Glutamatergic neuron (in vitro differentiated cells): ENCODE measurements at regions not wholly inside any gene's neighbourhood (a gene's known extent, or its start where the extent isn't known, plus 50 kb on each side); places are given as distances from the start of the nearest gene placed in this dataset.

ENCODE experiments used
- DNase-seq: peaks from one replicate; pipeline ENCODE4 v3.0.0; 2022
- H3K27ac Mint-ChIP-seq: one replicate; pipeline ENCODE4 v1.8.0; 2020; ENCODE audit warnings: mild to moderate bottlenecking, mixed read lengths, inconsistent platforms; ENCODE audit not compliant: unreplicated experiment
- H3K27me3 Mint-ChIP-seq: one replicate; pipeline ENCODE4 v1.8.0; 2020; ENCODE audit warnings: mild to moderate bottlenecking, moderate library complexity, mixed read lengths, inconsistent platforms; ENCODE audit not compliant: unreplicated experiment
- H3K36me3 Mint-ChIP-seq: one replicate; pipeline ENCODE4 v1.8.0; 2020; ENCODE audit warnings: mild to moderate bottlenecking, mixed read lengths, inconsistent platforms; ENCODE audit not compliant: unreplicated experiment
- H3K4me1 Mint-ChIP-seq: one replicate; pipeline ENCODE4 v1.8.0; 2020; ENCODE audit warnings: mild to moderate bottlenecking, low read depth, mixed read lengths, inconsistent platforms; ENCODE audit not compliant: unreplicated experiment
- H3K4me3 Mint-ChIP-seq: one replicate; pipeline ENCODE4 v1.8.0; 2020; ENCODE audit warnings: mild to moderate bottlenecking, mixed read lengths, inconsistent platforms; ENCODE audit not compliant: unreplicated experiment
- H3K9me3 Mint-ChIP-seq: one replicate; pipeline ENCODE4 v1.8.0; 2020; ENCODE audit warnings: mild to moderate bottlenecking, moderate library complexity, mixed read lengths, inconsistent platforms; ENCODE audit not compliant: unreplicated experiment
- CTCF ChIP-seq: fragments of 200-600 bp; sonication (generic); IDR thresholded peaks from one replicate; pipeline ENCODE4 v1.5.0; 2021; ENCODE audit not compliant: partially characterized antibody, unreplicated experiment

- DNase-seq, result no peak
- no peaks in the 10 kb centered on the region for H3K36me3 Mint-ChIP-seq
- H3K4me3 Mint-ChIP-seq, result no peak overlapping the region
- no peak overlapping the region for H3K27ac Mint-ChIP-seq
- no peaks in the 10 kb centered on the region for H3K9me3 Mint-ChIP-seq
- H3K4me1 Mint-ChIP-seq, result no peaks in the 10 kb centered on the region
- no peak for TF ChIP-seq CTCF
- no peaks in the 10 kb centered on the region for H3K27me3 Mint-ChIP-seq
These were observed 404.1 kb downstream of the ADAMTS20 start for GRCh38 chr12:43147878-43148277.

GRCh38 chr12:43145481-43145880 is 406.5 kb downstream of the ADAMTS20 start:
- no peak for TF ChIP-seq CTCF
- Mint-ChIP-seq H3K36me3 (peaks cover 6% of the 10 kb centered on the region), H3K9me3 (no peaks in the 10 kb centered on the region), H3K27me3 (no peaks in the 10 kb centered on the region), H3K4me1 (no peaks in the 10 kb centered on the region), H3K4me3 (no peak overlapping the region), H3K27ac (no peak overlapping the region)
- no peak for DNase-seq

- no peaks in the 10 kb centered on the region for H3K27me3 Mint-ChIP-seq
- no peaks in the 10 kb centered on the region for H3K4me1 Mint-ChIP-seq
- no peak overlapping the region for H3K27ac Mint-ChIP-seq
- TF ChIP-seq CTCF, result no peak
- H3K36me3 Mint-ChIP-seq, result peaks cover 6% of the 10 kb centered on the region
- H3K4me3 Mint-ChIP-seq, result no peak overlapping the region
- H3K9me3 Mint-ChIP-seq, result no peaks in the 10 kb centered on the region
- no peak for DNase-seq
These were observed 408.7 kb downstream of the ADAMTS20 start for GRCh38 chr12:43143278-43143677.

- Mint-ChIP-seq H3K4me1 (no peaks in the 10 kb centered on the region), H3K36me3 (no peaks in the 10 kb centered on the region), H3K27ac (no peak overlapping the region), H3K4me3 (no peak overlapping the region), H3K9me3 (no peaks in the 10 kb centered on the region), H3K27me3 (peaks cover 3% of the 10 kb centered on the region)
- DNase-seq, result no peak
- no peak for TF ChIP-seq CTCF
These were observed 419.7 kb downstream of the ADAMTS20 start for GRCh38 chr12:43132291-43132690.

- TF ChIP-seq CTCF, result no peak
- no peaks in the 10 kb centered on the region for H3K4me1 Mint-ChIP-seq
- peaks cover 3% of the 10 kb centered on the region for H3K27me3 Mint-ChIP-seq
- DNase-seq, result no peak
- no peak overlapping the region for H3K4me3 Mint-ChIP-seq
- H3K36me3 Mint-ChIP-seq, result no peaks in the 10 kb centered on the region
- H3K27ac Mint-ChIP-seq, result no peak overlapping the region
- no peaks in the 10 kb centered on the region for H3K9me3 Mint-ChIP-seq
These were observed 420.7 kb downstream of the ADAMTS20 start for GRCh38 chr12:43131301-43131700.
